HG02571 (cell line): ENCODE measurements at regions not wholly inside any gene's neighbourhood (a gene's known extent, or its start where the extent isn't known, plus 50 kb on each side); places are given as distances from the start of the nearest gene placed in this dataset.
A peak's percentile ranks its signal among the peaks of the same experiment; 100 is the strongest.

ENCODE experiments used
- ATAC-seq: cut with Tn5 transposase; IDR thresholded peaks from one replicate; pipeline ENCODE4 v1.9.1; 2021; ENCODE audit warnings: mild to moderate bottlenecking, moderate library complexity; ENCODE audit not compliant: unreplicated experiment

DNA sequence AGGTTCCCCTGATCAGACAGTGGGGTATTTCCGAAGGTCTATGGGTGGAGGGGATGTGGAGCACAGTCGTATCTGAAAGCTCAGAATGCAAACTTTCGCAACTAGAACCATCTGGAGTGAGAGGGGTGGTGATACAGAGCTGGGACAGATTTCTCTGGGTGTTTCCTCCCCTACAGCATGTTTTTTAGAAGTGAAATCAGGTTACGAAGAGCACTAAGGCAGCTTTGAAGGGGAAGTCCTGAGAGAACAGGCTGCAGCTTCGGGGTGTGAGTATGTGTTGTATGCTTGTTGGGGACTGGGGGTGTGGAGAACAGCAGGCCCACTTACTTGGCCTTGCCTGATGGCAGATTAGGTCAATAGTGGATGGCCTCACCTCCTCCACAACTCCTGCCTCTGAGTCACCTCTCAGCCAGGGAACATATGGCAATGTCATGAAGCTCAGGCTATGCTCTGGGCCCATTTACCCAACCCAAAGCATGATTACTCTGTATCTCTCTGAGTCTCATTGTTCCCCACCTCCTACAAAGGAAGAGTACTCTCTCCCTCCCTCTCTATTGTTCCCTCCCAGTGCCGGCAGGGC, 107.2 kb upstream of the RASGRP1 start:
- ATAC-seq = peak; percentile 56

DNA sequence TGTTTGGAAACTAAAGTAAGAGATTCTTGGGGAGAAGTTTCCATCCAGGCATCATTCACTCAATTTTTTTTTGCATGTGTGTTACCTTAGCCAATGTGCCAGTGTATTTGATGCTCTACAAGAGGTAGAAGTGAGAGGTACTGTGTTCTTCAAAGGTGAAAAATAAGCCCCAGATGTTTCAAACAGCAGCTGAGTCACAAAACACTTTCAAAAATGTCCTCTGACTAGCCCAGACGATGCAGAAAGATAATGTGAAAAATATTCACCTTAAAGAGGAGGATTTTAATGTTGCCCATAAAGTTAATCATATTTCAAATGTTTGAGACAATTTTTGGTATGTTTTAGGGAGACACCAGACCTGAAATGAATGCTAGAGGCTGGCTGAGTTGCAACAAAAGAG, 107.7 kb upstream of the RASGRP1 start:
- no peak for ATAC-seq

DNA sequence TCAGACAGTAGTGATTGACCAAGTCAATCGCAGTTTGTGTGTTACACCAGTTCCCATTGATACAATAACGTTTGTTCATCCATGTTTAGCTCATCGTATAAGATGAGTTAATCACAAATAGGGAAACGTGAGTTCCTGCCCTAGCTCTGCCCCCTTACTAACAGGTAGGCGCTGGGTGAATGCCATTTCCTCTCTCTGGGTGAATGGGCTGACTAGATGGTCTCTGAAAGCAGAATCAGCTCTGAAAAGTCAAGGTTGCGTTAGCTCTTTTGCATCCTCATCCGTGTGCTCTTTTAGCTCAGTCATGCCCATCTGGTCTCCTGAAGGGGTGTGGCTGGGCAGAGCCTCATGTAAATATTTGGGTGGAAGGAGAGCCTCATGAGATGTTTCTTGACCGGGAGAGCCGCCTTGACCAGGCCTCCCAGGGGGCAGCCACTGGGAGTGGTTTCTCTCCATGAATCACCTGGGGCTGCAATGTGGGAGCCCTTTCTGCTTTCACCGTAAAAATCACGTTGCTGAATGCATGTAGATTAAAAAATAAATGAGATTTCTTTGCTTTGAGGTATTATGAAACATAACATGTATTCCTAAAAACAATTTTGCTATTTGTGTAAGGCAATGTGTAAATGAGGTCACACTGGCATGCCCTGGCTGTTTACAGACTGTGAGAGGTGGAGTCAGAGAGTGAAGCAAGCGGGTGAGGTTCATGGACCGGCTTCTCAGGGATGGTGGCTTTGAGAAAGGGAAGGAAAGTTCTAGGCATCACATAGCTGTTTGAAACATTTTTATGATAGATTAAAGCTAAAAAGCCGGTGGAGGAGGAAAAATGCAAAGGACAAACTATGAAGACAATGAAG, 108.4 kb upstream of the RASGRP1 start:
- peak; percentile 36 for ATAC-seq

DNA sequence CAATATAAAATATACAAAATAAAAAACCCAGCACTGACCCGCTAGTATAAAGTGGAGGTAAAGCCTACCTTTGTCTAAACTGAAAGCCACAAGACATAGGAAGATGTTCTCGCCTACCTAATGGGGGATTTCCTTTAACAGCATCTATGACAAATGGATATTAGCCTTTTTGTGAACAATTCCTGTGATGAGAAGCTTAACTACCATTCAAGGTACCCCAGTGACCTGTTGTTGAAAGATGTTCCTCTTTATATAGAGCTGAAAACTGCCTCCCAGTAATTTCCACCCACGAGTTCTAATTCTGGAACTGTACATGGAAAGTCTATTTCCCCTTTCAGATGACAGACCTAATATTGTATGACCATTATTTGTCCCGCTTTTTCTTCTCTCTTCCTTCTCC, 109.8 kb upstream of the RASGRP1 start:
- no peak for ATAC-seq

DNA sequence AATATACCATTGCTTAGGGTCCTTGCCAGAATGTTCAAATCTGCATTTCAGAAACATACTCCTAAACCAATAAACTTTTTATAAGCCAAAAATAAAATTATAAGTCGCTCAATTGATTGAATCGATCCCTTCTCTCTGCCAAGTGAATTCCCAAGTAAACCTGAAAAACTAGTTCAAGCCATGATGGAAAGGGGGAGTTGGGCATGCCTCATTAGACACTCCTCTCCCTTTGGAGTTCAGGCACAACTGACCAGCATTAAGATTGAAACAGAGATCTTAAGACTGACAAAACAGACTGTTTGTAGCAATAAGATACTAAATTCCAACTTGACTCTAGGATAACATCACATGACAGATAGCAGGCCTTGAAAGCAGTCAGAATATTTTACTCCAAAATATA, 113.7 kb upstream of the RASGRP1 start:
- ATAC-seq = no peak

DNA sequence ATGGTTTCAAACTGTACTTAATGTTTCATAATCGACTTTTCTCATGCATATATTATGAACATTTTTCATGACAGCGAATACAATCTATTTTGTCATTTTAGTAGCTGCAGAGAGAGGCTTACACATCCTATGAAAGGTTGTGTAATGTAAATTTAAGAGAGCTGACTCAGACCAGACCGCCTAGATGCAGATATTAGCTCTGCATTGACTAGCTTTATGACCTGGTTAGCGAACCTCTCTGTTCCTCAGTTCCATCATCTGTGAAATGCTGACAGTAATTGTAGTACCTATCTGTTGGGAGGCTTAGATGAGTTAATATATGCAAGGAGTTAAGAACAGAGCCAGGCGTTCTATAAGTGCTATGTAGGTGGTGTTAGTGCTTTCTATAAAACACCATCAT, 116.2 kb upstream of the RASGRP1 start:
- ATAC-seq = no peak

DNA sequence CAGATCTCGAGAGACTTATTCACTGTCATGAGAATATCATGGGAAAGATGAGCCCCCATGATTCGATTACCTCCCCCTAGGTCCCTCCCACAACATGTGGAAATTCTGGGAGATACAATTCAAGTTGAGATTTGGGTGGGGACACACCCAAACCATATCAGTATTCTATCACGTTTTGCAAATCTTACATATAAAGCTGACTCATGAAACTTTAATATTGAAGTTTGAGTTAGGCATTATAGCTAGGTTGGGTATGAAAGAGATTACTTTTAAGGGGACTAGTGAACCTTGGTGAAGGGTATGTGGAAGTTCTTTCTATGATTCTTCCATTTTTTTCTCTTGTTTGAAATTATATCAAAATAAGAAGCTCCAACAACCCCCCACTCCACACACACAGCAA, 117.7 kb upstream of the RASGRP1 start:
- no peak for ATAC-seq

DNA sequence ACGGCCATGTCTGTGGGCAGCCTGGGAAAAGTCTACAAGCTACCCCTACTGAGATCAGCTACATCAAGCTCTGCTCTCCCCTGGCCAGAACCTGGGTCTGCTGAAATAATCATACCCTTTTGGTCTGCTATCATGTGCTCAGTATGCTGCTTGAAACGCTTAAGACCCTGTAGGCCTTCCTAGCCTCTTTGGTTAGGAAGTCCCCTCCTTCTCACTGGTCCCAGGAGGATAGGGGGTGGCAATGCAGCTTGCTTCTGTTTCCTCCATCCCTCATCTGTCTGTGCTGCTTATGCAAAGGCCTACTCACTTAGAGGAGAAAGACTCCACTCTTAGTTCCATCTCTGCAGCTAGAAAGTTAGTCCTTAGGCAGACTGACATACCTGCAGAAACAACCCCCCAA, 118.2 kb upstream of the RASGRP1 start:
- ATAC-seq = no peak

DNA sequence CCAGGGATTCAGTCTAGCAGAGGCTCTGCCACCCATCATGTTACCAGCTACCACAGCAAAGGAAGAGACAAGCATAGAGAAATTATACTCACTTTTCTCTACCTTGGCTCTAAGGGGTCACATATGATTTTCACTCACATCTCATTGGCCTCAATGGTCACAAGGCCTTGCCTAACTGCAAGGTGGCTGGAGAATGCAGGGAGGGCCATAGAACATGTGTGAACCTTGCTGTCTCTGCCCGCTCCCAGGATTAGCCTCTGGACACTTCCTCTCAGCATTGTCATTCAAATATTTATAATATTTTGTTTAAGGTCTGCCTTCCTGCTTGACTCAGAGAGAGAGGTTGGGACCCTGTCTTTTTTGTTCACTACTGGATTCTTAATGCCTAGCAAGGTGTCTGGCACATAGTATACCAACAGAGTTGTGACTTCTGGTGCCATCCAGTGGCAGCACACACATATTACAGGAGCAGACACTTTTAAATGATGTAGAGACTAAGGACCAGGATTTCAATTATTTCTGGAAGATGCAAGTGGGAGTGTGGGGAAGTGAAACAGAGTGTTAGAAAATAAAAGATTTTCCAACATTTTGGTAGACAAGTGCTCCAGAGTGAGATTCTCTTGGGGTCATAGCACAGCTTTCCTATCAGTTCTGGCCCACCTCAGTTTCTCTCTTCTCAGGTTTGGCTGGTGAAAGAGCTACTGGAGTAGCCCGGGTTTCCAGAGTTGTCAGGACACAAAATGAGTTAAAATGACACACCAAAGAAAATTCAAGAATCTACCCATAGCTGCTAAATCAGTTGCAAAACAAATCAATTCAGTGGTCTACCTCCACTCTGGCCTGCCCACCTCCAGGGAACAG, 119.0 kb upstream of the RASGRP1 start:
- peak; percentile 82 for ATAC-seq

DNA sequence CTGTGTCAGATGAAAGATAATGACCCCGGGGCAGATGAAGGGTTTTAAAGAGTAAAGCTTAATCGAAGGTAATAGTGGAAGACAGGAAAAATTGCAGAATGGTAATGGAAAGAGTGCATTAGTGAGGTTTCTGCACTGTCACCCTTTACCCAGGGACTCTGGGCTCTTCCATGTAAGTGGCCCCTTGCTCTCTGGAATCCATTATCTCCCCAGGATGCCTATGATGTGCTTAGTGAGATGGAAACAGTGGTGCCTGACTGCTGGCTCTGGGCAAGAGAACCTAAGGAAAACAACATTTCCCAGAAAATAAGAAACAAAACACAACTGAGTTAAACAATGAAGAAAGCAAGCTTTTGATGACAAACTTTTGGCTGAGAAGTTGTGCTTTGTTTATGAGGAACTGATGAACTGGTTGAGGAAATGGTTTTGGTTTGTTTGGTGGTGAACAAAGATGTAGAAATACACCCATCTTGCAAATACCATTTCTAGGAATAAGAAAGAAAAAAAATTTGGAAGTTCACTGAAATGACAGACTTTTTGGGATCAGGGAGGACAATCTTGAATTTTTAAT, 119.9 kb upstream of the RASGRP1 start:
- ATAC-seq = no peak

DNA sequence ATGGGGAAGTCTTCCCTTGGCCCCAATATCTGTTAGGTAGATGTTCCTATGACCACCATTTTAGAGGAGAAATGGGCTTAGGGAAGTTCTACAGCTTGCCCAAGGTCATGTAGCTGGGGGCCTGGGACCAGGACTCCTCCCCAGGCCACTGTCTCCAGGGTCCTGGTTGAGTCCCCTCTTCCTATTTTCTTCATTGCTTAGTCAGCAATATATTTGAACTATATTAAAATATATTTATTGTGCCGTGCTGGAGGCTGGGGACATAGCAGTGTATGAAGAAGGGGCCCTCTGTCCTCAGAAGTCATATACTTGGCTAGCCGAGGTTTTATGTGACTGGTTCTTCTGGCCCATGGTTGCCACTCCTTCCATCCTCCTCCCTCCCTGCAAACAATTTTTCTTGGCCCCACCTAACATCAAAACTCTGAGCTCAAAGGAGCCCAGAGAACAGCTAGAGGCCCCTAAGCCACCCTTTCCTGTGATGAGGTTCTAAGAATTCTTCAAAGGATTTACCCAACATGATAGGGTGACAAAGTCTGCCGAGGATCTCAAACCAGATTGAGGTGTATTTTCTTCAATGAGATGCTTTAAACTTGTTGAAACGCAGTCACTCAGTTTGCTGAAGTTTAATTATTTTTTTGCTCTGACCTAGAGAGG, 121.2 kb upstream of the RASGRP1 start:
- no peak for ATAC-seq

DNA sequence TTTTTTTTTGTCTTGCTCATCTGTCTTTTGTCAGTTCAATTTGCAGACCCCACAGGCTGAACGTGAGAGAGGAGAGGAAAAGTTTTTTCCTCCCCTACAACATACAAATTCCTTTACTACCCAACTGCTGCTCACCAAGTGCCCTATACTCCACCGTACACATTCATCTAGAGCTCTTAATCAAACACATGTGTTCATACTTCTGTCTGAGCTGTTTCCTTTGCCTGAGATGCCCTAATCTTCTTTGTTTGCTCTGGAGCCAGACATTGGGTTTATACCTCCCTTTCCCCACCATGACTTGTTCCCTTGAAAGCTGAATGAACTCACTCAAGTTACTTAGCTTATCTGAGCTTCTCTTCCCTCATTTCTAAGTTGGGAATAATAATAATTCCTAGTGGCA, 122.7 kb upstream of the RASGRP1 start:
- ATAC-seq = no peak

DNA sequence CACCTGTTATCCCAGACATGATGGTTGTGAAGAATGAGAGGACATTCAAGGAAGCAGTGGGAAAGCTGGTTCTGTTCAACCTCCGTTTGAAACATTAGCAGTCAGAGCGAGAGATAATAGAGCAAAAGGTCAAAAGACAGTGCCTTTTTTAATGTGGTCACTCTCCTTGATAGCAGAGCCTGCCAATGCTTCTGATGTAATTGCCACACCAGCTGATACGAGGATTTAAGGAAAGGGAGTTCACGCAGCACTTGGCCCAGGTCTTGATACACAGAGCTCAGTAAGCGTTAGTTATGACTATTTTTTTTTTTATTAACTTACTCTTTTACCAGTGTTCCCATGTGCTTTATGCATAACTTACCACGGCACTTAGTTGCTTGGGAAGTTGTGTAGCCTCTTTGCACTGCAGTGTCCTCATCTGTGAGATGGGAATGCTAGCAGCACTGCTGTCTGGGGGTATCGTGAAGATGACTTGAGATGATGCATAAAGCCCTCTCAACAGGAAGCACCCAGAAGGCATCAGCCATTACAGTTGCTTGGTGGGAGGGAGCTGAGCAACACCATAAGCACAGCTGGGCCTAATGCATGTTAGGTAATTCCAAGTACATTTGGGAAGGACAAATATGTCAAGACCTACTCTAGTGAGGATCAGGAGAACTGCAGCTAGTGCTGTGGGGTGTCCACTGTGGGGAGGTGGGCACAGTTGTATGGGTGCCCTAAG, 123.3 kb upstream of the RASGRP1 start:
- ATAC-seq = no peak

DNA sequence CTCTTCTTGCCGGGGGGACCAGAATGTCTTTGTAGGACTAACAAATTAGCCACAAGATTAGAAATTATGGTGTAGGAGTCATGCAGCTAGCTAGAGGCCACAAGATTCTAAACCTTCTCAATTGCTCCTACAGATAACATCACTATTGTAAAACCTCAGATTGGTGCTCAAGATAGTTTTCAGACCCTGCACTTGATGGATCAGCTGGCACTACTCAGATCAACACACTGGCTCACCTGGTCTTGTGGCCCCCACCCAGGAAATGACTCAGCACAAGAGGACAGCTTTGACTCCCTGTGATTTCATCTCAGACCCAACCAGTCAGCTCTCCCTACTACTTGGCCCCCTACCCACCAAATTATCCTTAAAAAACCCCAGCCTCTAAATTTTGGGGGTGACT, 124.1 kb upstream of the RASGRP1 start:
- no peak for ATAC-seq

DNA sequence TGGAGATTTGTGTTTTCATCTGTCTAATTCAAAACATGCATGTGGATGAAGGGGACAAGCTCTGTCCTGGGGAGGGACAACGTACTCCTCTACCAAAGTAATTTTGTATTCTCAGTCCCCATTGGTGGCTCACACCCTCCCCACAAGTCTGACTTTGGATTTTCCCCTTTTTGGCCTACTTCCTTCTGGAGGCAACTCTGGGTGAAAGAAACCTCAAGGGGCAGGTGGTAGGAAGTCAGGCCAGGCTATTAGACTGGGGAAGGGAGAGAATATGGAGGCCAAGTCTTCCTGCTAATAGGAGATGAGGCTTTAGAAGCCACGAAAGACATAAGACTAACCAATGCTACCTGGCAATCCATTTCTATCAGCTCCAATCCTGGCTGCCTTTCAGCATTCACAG, 124.9 kb upstream of the RASGRP1 start:
- ATAC-seq = no peak

DNA sequence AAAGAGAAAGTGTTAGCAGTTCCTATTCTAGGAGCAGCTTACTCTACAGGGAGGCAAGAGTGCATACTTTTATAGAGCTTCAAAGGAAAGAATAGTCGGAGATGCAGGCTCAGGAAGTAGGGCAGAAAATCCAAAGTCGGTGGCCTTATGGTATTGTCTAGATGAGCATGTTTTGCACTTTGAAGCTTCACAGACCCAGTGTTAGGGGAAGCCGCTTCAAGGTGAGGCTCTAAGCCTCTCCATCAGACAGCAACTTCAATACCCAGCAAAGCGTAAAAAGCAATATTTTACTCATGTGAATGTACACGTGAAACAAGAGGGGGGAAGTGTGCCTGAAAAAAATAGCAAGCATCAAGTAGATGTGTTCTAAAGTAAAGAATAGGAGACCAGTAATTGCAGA, 125.6 kb upstream of the RASGRP1 start:
- ATAC-seq = no peak

DNA sequence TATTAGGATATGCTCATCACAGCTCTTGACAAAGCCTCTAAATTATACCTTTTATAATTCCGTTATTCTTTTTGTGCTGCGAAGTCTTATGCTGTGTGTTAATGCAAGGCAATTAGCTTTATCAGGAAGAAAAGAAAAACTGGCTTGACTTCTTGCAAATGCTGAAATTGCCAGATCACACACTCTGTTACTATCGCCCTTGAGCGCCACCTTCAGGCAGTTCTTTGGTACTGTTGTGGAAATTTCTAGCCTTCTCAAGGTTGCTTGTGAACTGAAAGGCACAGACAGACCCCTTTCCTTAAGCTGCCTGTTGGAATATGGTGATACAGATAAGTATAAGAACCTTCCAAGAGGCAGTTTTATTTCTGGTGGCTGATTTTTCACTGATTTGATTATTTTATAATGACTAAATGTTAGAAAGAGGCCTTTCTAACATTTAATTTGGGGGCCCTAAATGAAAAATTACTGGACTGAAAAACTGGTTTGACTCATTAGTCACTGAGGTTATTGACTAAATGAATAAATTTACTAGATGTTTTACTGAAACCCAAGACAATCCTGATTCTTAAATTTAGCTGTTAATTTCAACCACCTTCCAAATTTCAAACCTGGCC, 126.2 kb upstream of the RASGRP1 start:
- ATAC-seq = no peak

DNA sequence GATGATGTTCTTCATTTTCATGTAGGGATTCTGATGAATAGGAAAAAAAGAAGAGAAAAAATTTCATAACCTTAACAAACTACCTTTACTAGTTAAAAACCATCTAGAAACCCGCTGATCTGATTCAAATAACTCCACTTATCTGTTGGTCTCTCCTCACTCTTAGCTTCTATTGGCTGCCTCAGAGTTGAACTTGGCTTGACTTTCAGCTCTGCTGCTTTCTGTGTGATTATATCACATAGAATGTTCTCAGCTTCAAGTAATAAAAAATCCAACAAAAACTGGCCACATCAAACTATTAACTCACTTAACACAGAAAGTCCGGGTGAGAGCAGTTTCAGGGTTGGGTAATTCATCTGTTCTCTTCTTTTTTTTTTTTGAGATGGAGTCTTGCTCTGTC, 126.8 kb upstream of the RASGRP1 start:
- ATAC-seq = no peak

DNA sequence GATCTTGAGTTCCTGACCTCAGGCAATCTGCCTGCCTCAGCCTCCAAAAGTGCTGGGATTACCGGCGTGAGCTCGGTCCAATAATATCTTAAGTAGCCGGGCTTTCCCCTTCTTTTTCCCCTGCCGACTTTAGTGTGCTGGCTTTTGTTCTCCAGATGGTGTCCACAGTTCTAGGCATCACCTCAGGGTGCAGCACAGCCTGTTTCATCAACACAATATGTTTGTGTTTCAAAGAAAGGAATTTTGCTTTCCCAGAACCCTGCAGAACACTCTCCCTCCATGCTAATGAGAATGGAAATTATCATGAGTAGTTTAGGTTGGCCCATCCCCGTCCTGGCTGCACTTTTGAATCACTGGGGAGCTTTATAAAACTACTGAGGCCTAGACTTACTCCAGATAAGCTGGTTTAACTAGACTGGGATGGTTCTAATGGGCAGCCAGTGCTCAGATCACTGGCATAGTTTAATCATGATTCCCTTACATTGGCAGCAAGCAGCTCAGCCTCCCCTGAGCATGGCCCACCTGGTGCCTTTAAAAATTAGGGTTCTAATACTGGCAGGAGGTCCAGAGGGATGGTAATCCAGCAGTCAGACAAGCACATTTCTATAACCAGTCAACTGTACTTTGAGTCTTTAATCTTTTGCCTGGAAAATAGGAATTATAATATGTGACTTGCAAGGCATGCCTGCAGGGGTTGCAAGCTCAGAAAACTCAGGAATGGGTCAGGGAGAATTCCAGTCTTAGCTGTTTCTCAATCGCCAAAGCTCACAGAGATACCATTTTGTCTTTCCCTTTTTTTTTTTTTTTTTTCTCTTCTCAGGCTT, 127.6 kb upstream of the RASGRP1 start:
- ATAC-seq = no peak
